Sigmoid colon (tissue), 6 donors: ENCODE measurements at regions not wholly inside any gene's neighbourhood (a gene's known extent, or its start where the extent isn't known, plus 50 kb on each side); places are given as distances from the start of the nearest gene placed in this dataset.

Source experiments
- DNase-seq: peaks from one replicate; pipeline ENCODE4 v3.0.0-alpha.2; 2019
- H3K27ac ChIP-seq, 4 donors: fragments of 200-600 bp; sonication (generic); one replicate each; pipeline ENCODE4 v1.5.1; 2016 to 2019; ENCODE audit warnings: mild to moderate bottlenecking in 1 of 4
- H3K27me3 ChIP-seq, 3 donors: fragments of 200-600 bp; sonication (generic); one replicate each; pipeline ENCODE4 v1.5.1; 2019; ENCODE audit warnings: mild to moderate bottlenecking in 1 of 3
- H3K36me3 ChIP-seq, 4 donors: fragments of 200-600 bp; sonication (generic); one replicate each; pipeline ENCODE4 v1.5.1; 2016 to 2019
- H3K4me1 ChIP-seq, 4 donors: fragments of 200-600 bp; sonication (generic); one replicate each; pipeline ENCODE4 v1.5.1; 2017 to 2019
- H3K4me3 ChIP-seq, 4 donors: fragments of 200-600 bp; sonication (generic); one replicate each; pipeline ENCODE4 v1.5.1; 2017 to 2019; ENCODE audit warnings: mild to moderate bottlenecking in 2 of 4, moderate library complexity in 1 of 4
- H3K9me3 ChIP-seq, 4 donors: fragments of 200-600 bp in 3 of 4; sonication (generic) in 3 of 4; one replicate each; pipeline versions ENCODE4 v1.5.1 to v1.6.1; 2013 to 2019
- EP300 ChIP-seq, 4 donors: sonication (generic); formaldehyde crosslinking; IDR thresholded peaks; one replicate each; pipeline ENCODE4 v1.6.1; 2017; ENCODE audit warnings: antibody characterized with exemption in 4 of 4
- POLR2A ChIP-seq, 2 donors: fragments of 450-650 bp; IDR thresholded peaks; one replicate each; pipeline ENCODE4 v1.6.1; 2016; ENCODE audit warnings: antibody characterized with exemption in 2 of 2, mild to moderate bottlenecking in 2 of 2, moderate library complexity in 2 of 2
- POLR2AphosphoS5 ChIP-seq, 4 donors: sonication (generic); formaldehyde crosslinking; IDR thresholded peaks; one replicate each; pipeline ENCODE4 v1.6.1; 2017; ENCODE audit warnings: antibody characterized with exemption in 4 of 4
- WGBS, 2 donors: extraction: QIAGEN DNeasy Blood & Tissue Kit; methylation state at CpG; one replicate each; pipeline ENCODE4 v1.1.7; 2013; 5-methylcytosine and 5-hydroxymethylcytosine counted together
- intact Hi-C: fragments of 100-400 bp; cut with DNase I; formaldehyde crosslinking; loops from one replicate; pipeline ENCODE4 v1.15.1; 2023
- TF ChIP-seq, protein P1 (sequence below), 4 experiments: fragments of 450-650 bp in 3 of 4; fragments of 200-600 bp in 1 of 4; IDR thresholded peaks; one replicate each; pipeline ENCODE4 v1.5.1; 2016 to 2019; ENCODE audit warnings: antibody characterized with exemption in 4 of 4, mild to moderate bottlenecking in 3 of 4, moderate library complexity in 2 of 4
- donor health status: healthy with polysubstance abuse.
- donor health status: healthy.

DNA sequence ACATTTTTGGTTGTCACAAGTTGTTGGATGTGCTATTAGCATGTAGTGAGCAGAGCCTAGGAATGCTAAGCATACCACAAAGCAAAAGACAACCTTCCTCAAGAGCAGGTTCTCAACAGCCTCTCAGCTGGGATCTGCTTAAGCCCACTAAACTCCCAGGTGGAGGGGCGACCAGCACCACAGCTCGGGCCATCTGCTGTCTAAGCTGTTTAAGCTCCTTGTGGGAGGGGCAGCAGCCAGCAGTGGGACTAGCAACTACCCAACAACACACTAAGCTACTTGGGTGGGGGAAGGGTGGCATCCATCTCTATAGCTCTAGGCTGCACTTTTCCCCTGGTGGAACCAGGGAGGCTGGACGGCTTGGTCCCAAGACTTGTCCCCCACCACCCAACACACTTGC is 1052.7 kb upstream of the ARRDC3 start:
- Histone ChIP-seq H3K27me3 (no peaks in the 10 kb centered on the region), H3K9me3 (peaks cover 0 to 3% (median 1%) of the 10 kb centered on the region in 4 donors), H3K27ac (no peak overlapping the region), H3K36me3 (no peaks in the 10 kb centered on the region), H3K4me1 (no peaks in the 10 kb centered on the region), H3K4me3 (no peak overlapping the region)
- DNase-seq, result no peak
- TF ChIP-seq, protein P1, sequence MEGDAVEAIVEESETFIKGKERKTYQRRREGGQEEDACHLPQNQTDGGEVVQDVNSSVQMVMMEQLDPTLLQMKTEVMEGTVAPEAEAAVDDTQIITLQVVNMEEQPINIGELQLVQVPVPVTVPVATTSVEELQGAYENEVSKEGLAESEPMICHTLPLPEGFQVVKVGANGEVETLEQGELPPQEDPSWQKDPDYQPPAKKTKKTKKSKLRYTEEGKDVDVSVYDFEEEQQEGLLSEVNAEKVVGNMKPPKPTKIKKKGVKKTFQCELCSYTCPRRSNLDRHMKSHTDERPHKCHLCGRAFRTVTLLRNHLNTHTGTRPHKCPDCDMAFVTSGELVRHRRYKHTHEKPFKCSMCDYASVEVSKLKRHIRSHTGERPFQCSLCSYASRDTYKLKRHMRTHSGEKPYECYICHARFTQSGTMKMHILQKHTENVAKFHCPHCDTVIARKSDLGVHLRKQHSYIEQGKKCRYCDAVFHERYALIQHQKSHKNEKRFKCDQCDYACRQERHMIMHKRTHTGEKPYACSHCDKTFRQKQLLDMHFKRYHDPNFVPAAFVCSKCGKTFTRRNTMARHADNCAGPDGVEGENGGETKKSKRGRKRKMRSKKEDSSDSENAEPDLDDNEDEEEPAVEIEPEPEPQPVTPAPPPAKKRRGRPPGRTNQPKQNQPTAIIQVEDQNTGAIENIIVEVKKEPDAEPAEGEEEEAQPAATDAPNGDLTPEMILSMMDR (IDR thresholded peaks at IDR 0.05), result no peak
- no peak for TF ChIP-seq POLR2AphosphoS5 (IDR thresholded peaks at IDR 0.05)
- TF ChIP-seq POLR2A (IDR thresholded peaks at IDR 0.05), result no peak
- TF ChIP-seq EP300 (IDR thresholded peaks at IDR 0.05), result no peak
- 90 to 91% methylated on average over 3 of the region's 3 CpGs for WGBS, 2 donors
- intact Hi-C loops, result no loop called here

DNA sequence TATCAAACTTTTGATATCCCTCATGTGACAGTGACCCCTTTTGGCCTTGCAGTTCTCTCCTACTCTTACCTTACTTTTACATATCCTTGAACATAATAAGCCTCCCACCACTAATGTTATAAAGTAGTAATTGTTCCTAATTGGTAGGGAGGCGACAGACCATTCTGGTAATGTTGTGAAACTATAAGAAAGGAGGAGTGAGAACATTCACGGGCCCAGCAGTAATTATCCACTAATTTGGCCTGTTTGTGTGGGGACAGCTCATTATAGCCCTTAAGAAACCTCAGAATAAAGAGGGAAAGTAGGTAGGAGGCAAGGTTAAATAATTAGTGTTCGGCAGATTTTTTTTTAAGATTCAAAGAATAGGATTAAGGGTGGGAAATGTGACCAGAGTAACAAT is 1046.5 kb upstream of the ARRDC3 start:
- TF ChIP-seq POLR2AphosphoS5 (IDR thresholded peaks at IDR 0.05) (no peak), POLR2A (IDR thresholded peaks at IDR 0.05) (no peak), EP300 (IDR thresholded peaks at IDR 0.05) (no peak)
- TF ChIP-seq, protein P1 (IDR thresholded peaks at IDR 0.05), result no peak
- Histone ChIP-seq H3K27ac (no peak overlapping the region), H3K36me3 (no peaks in the 10 kb centered on the region), H3K27me3 (no peaks in the 10 kb centered on the region), H3K9me3 (peaks cover 0 to 3% (median 0%) of the 10 kb centered on the region in 4 donors), H3K4me1 (no peaks in the 10 kb centered on the region), H3K4me3 (no peak overlapping the region)
- DNase-seq, result no peak
- WGBS, 2 donors, result 63 to 75% methylated on average over 3 of the region's 3 CpGs
- intact Hi-C loops, result no loop called here

DNA sequence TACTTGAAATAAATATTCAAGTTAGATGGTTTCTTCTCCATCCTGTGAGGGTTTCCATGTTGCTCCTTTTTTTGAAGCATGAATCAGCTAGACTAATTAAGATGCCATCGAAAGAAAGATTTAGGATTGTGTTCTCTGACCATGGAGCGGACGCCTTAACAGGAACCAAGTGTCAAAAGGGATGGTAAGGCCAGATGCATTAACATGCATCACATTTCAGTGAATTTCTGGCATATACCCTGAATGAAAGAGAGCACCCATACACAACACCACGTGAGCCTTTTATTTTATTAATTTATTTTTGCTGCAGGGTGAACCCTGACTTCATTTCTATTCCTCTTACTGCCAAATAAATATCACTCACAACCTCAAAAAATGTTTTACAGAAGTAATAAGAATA is 1045.3 kb upstream of the ARRDC3 start:
- no peak for DNase-seq
- H3K9me3 ChIP-seq, result no peaks in the 10 kb centered on the region
- TF ChIP-seq EP300 (IDR thresholded peaks at IDR 0.05), result no peak
- TF ChIP-seq, protein P1 (IDR thresholded peaks at IDR 0.05), result no peak
- H3K4me1 ChIP-seq, result no peaks in the 10 kb centered on the region
- no peaks in the 10 kb centered on the region for H3K36me3 ChIP-seq
- H3K4me3 ChIP-seq, result no peak overlapping the region
- no peak overlapping the region for H3K27ac ChIP-seq
- no peaks in the 10 kb centered on the region for H3K27me3 ChIP-seq
- intact Hi-C loops, result no loop called here
- WGBS, 2 donors, result 78 to 79% methylated on average over 4 of the region's 4 CpGs

DNA sequence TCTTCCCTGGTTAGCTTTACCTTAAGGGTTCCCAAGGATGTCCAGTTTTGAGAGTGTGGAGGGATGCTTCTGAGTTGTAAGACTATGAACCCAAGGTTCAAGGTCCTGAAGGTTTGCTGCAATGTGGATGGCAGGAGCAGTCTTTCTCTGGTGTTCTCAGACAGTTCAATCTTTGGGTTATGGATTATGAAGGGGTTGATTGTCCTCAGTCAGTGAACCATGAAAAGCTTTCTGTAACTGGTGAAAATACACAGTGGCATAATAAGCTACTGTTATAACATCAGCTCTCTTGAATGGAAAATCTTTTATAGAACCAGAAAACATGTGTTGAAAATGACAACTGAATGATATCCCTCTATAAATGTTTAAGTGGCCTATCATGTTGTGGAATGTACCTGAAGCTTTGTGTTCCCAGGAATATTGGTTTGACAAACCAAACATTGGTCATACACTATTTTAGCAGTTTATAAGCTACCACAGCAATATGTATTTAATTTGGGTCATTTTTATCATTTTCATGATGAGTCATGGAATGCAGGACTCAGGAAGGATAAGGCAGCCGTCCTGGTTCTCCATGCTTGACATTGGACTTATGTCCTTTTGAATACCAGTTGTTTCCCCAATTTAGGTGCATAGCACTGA is 1041.8 kb upstream of the ARRDC3 start:
- no peaks in the 10 kb centered on the region for H3K36me3 ChIP-seq
- no peaks in the 10 kb centered on the region for H3K9me3 ChIP-seq
- no peak for TF ChIP-seq POLR2AphosphoS5 (IDR thresholded peaks at IDR 0.05)
- no peak for TF ChIP-seq POLR2A (IDR thresholded peaks at IDR 0.05)
- TF ChIP-seq, protein P1 (IDR thresholded peaks at IDR 0.05), result no peak
- no peak for TF ChIP-seq EP300 (IDR thresholded peaks at IDR 0.05)
- no peak overlapping the region for H3K27ac ChIP-seq
- no peaks in the 10 kb centered on the region for H3K4me1 ChIP-seq
- H3K27me3 ChIP-seq, result no peaks in the 10 kb centered on the region
- intact Hi-C loops, result no loop called here
- DNase-seq, result no peak
- no peak overlapping the region for H3K4me3 ChIP-seq
- WGBS, 2 donors, result 77 to 83% methylated on average over 1 of the region's 1 CpG

DNA sequence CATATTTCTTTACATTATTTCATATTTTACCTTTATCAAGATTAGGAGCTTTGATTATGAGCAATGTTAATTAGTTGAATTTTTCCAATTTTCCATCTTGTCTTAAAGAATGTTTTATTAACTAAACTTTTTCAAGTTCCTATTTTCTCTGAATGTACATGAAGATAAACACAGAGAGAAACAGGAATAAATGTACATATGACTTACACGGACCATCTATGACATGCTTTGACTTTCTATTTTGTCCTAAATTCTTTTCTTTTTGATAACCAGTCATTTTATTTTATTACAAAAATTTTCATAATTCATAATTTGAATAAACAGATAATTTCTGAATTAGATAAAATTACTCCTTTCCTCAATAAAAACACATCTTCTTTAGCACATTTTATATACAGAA is 1038.8 kb upstream of the ARRDC3 start:
- H3K9me3 ChIP-seq, result no peaks in the 10 kb centered on the region
- WGBS, 2 donors, result 64 to 76% methylated on average over 1 of the region's 1 CpG

More for the DNA sequence above, 1038.8 kb upstream of the ARRDC3 start:
- intact Hi-C loops, result no loop called here
- Histone ChIP-seq H3K4me1 (no peaks in the 10 kb centered on the region), H3K4me3 (no peak overlapping the region), H3K27me3 (no peaks in the 10 kb centered on the region), H3K27ac (no peak overlapping the region), H3K36me3 (no peaks in the 10 kb centered on the region)
- DNase-seq, result no peak
- TF ChIP-seq POLR2A (IDR thresholded peaks at IDR 0.05) (no peak), EP300 (IDR thresholded peaks at IDR 0.05) (no peak), POLR2AphosphoS5 (IDR thresholded peaks at IDR 0.05) (no peak)
- TF ChIP-seq, protein P1 (IDR thresholded peaks at IDR 0.05), result no peak
